Loucy (cell line): ENCODE measurements at regions not wholly inside any gene's neighbourhood (a gene's known extent, or its start where the extent isn't known, plus 50 kb on each side); places are given as distances from the start of the nearest gene placed in this dataset.

Experiments
- H2AFZ ChIP-seq: fragments of 200-600 bp; sonication (generic); 2 replicates; pipeline ENCODE4 v1.6.0; 2016; ENCODE audit warnings: antibody characterized with exemption, mild to moderate bottlenecking, low read length, moderate library complexity
- H3F3A ChIP-seq: fragments of 200-600 bp; 2 replicates; pipeline ENCODE4 v1.6.0; 2016; ENCODE audit warnings: antibody characterized with exemption, low read depth, mild to moderate bottlenecking
- H3K27me3 ChIP-seq: fragments of 200-600 bp; sonication (generic); 2 replicates; pipeline ENCODE4 v1.6.1; 2014; ENCODE audit warnings: low read length, mild to moderate bottlenecking; ENCODE audit not compliant: insufficient read depth, poor library complexity, severe bottlenecking
- H3K36me3 ChIP-seq: fragments of 200-600 bp; sonication (generic); 2 replicates; pipeline ENCODE4 v1.6.1; 2016; ENCODE audit warnings: low read length; ENCODE audit not compliant: insufficient read depth
- H3K4me1 ChIP-seq: fragments of 200-600 bp; sonication (generic); 2 replicates; pipeline ENCODE4 v1.5.1; 2014; ENCODE audit warnings: low read length, mild to moderate bottlenecking; ENCODE audit not compliant: insufficient read depth, poor library complexity, severe bottlenecking
- H3K4me2 ChIP-seq: fragments of 200-600 bp; sonication (generic); 2 replicates; pipeline ENCODE4 v1.6.0; 2014; ENCODE audit warnings: antibody characterized with exemption, low read length, low read depth, mild to moderate bottlenecking; ENCODE audit not compliant: poor library complexity, severe bottlenecking
- H3K4me3 ChIP-seq: fragments of 200-600 bp; sonication (generic); 2 replicates; pipeline ENCODE4 v1.5.1; 2014; ENCODE audit warnings: low read length, mild to moderate bottlenecking, mixed read lengths; ENCODE audit not compliant: poor library complexity, severe bottlenecking
- H3K79me2 ChIP-seq: fragments of 200-600 bp; sonication (generic); 2 replicates; pipeline ENCODE4 v1.6.1; 2014; ENCODE audit warnings: low read length; ENCODE audit not compliant: insufficient read depth
- H3K9ac ChIP-seq: fragments of 200-600 bp; sonication (generic); 2 replicates; pipeline ENCODE4 v1.6.0; 2014; ENCODE audit warnings: mild to moderate bottlenecking, low read depth, low read length, moderate library complexity; ENCODE audit not compliant: poor library complexity, severe bottlenecking
- H3K9me2 ChIP-seq: fragments of 200-600 bp; sonication (generic); replicated peaks from 2 replicates; pipeline ENCODE4 v1.6.1; 2016; ENCODE audit warnings: low read depth, low read length, mixed read lengths
- H3K9me3 ChIP-seq: fragments of 200-600 bp; sonication (generic); 2 replicates; pipeline ENCODE4 v1.6.1; 2014; ENCODE audit warnings: mild to moderate bottlenecking, antibody characterized with exemption, low read length, low read depth; ENCODE audit not compliant: insufficient read depth
- H4K20me1 ChIP-seq: fragments of 200-600 bp; sonication (generic); 2 replicates; pipeline ENCODE4 v1.6.0; 2014; ENCODE audit warnings: antibody characterized with exemption, low read length, mild to moderate bottlenecking; ENCODE audit not compliant: insufficient read depth, poor library complexity, severe bottlenecking
- CTCF ChIP-seq: fragments of 200-600 bp; sonication (generic); conservative IDR thresholded peaks from 2 replicates; pipeline ENCODE4 v1.5.1; 2014; ENCODE audit warnings: mild to moderate bottlenecking, antibody characterized with exemption, low read length
- EZH2phosphoT487 ChIP-seq: fragments of 200-600 bp; IDR thresholded peaks from 2 replicates; pipeline ENCODE4 v1.6.1; 2018; ENCODE audit warnings: antibody characterized with exemption, mild to moderate bottlenecking, moderate library complexity, borderline replicate concordance

- H3K9me3 ChIP-seq, result no peaks in the 10 kb centered on the region
Observed at GRCh38 chr10:128480601-128481000, 354.4 kb upstream of the MKI67 start.

GRCh38 chr10:128481152-128481840 lies 355.1 kb upstream of the MKI67 start:
- H3K9me3 ChIP-seq, result no peaks in the 10 kb centered on the region
- H3K4me2 ChIP-seq, result no peak overlapping the region
- H3K79me2 ChIP-seq, result no peaks in the 10 kb centered on the region
- H3K4me3 ChIP-seq, result no peak overlapping the region
- H3K9ac ChIP-seq, result no peak overlapping the region
- no peaks in the 10 kb centered on the region for H3K36me3 ChIP-seq
- H3K9me2 ChIP-seq, result no peaks in the 10 kb centered on the region
- TF ChIP-seq CTCF, result no peak
- TF ChIP-seq EZH2phosphoT487, result no peak
- no peaks in the 10 kb centered on the region for H3F3A ChIP-seq
- no peak overlapping the region for H2AFZ ChIP-seq
- H3K4me1 ChIP-seq, result no peaks in the 10 kb centered on the region
- no peaks in the 10 kb centered on the region for H3K27me3 ChIP-seq
- H4K20me1 ChIP-seq, result no peaks in the 10 kb centered on the region

More at GRCh38 chr10:128480601-128481000, 354.4 kb upstream of the MKI67 start:
- Histone ChIP-seq H3K36me3 (no peaks in the 10 kb centered on the region), H3K9ac (no peak overlapping the region), H3K4me1 (no peaks in the 10 kb centered on the region), H3K4me3 (no peak overlapping the region), H4K20me1 (no peaks in the 10 kb centered on the region), H3K4me2 (no peak overlapping the region), H3F3A (no peaks in the 10 kb centered on the region), H2AFZ (no peak overlapping the region), H3K79me2 (no peaks in the 10 kb centered on the region), H3K9me2 (no peaks in the 10 kb centered on the region), H3K27me3 (no peaks in the 10 kb centered on the region)
- TF ChIP-seq CTCF (no peak), EZH2phosphoT487 (no peak)

- Histone ChIP-seq H3K27me3 (no peaks in the 10 kb centered on the region), H3K9me3 (no peaks in the 10 kb centered on the region), H3K79me2 (no peaks in the 10 kb centered on the region), H3K4me3 (no peak overlapping the region), H3K9ac (no peak overlapping the region), H3K4me2 (no peak overlapping the region), H3F3A (no peaks in the 10 kb centered on the region), H3K9me2 (no peaks in the 10 kb centered on the region), H4K20me1 (no peaks in the 10 kb centered on the region), H2AFZ (no peak overlapping the region), H3K4me1 (no peaks in the 10 kb centered on the region), H3K36me3 (no peaks in the 10 kb centered on the region)
- no peak for TF ChIP-seq EZH2phosphoT487
- no peak for TF ChIP-seq CTCF
Observed at GRCh38 chr10:128482052-128482451, 355.8 kb upstream of the MKI67 start.
